Common myeloid progenitor, CD34-positive (primary cell): ENCODE measurements at regions not wholly inside any gene's neighbourhood (a gene's known extent, or its start where the extent isn't known, plus 50 kb on each side); places are given as distances from the start of the nearest gene placed in this dataset.

ENCODE experiments used
- CTCF ChIA-PET: fragments of 350-600 bp; sonication (Branson Sonifier 250); formaldehyde crosslinking; loops from one replicate; lab custom pipeline; 2021; ENCODE audit warnings: antibody characterized with exemption; lab: Charles Lee
- POLR2A ChIA-PET: fragments of 350-600 bp; sonication (Branson Sonifier 250); formaldehyde crosslinking; loops from one replicate; lab custom pipeline; 2021; ENCODE audit warnings: antibody characterized with exemption; lab: Charles Lee
- DNase-seq, 3 donors: peaks; one replicate each; pipeline versions ENCODE4 v3.0.0 to v3.0.0-alpha.2; 2013
- H3K27ac ChIP-seq, 2 experiments: 1 replicate in 1 of 2; 2 replicates in 1 of 2; pipeline ENCODE4 v1.7.0; 2013; ENCODE audit warnings: inconsistent platforms in 2 of 2, low read length in 2 of 2, mild to moderate bottlenecking in 2 of 2, low read depth in 1 of 2, moderate library complexity in 1 of 2; ENCODE audit not compliant: severe bottlenecking in 2 of 2, insufficient read depth in 1 of 2, poor library complexity in 1 of 2
- H3K27me3 ChIP-seq, 5 experiments: replicated peaks in 2 of 5; 1 replicate in 3 of 5; 2 replicates in 2 of 5; pipeline versions ENCODE4 v1.6.1 to v1.7.0; 2013; ENCODE audit warnings: low read length in 4 of 5, mild to moderate bottlenecking in 2 of 5, moderate library complexity in 2 of 5, inconsistent platforms in 1 of 5; ENCODE audit not compliant: insufficient read depth in 5 of 5, control insufficient read depth in 4 of 5
- H3K36me3 ChIP-seq, 4 experiments: 1 replicate in 2 of 4; 2 replicates in 2 of 4; pipeline versions ENCODE4 v1.6.1 to v1.7.0; 2013; ENCODE audit warnings: low read length in 3 of 4, control low read depth in 1 of 4, mild to moderate bottlenecking in 1 of 4; ENCODE audit not compliant: control insufficient read depth in 4 of 4, insufficient read depth in 4 of 4
- H3K4me1 ChIP-seq, 4 experiments: 1 replicate in 3 of 4; 2 replicates in 1 of 4; pipeline versions ENCODE4 v1.6.1 to v1.7.1; 2013; ENCODE audit warnings: low read length in 3 of 4, mild to moderate bottlenecking in 3 of 4, control low read depth in 1 of 4, inconsistent platforms in 1 of 4, moderate library complexity in 1 of 4; ENCODE audit not compliant: control insufficient read depth in 4 of 4, insufficient read depth in 4 of 4; ENCODE audit errors: control extremely low read depth in 1 of 4
- H3K4me3 ChIP-seq, 7 experiments: 1 replicate in 4 of 7; 2 replicates in 3 of 7; pipeline versions ENCODE4 v1.5.1 to v1.7.0; 2013; ENCODE audit warnings: mild to moderate bottlenecking in 7 of 7, low read length in 6 of 7, moderate library complexity in 6 of 7, inconsistent platforms in 2 of 7, low read depth in 2 of 7, control low read depth in 1 of 7; ENCODE audit not compliant: insufficient read depth in 4 of 7, control insufficient read depth in 1 of 7; ENCODE audit errors: extremely low read depth in 1 of 7
- H3K9me3 ChIP-seq, 5 experiments: 1 replicate in 4 of 5; 2 replicates in 1 of 5; pipeline versions ENCODE4 v1.6.1 to v1.7.1; 2013; ENCODE audit warnings: low read length in 4 of 5, mild to moderate bottlenecking in 2 of 5, inconsistent platforms in 1 of 5, low read depth in 1 of 5, moderate library complexity in 1 of 5; ENCODE audit not compliant: control insufficient read depth in 4 of 5, insufficient read depth in 2 of 5; ENCODE audit errors: control extremely low read depth in 1 of 5
- WGBS: methylation state at CpG from one replicate; pipeline ENCODE4 v1.1.5; 2013; ENCODE audit not compliant: insufficient coverage; 5-methylcytosine and 5-hydroxymethylcytosine counted together

DNA sequence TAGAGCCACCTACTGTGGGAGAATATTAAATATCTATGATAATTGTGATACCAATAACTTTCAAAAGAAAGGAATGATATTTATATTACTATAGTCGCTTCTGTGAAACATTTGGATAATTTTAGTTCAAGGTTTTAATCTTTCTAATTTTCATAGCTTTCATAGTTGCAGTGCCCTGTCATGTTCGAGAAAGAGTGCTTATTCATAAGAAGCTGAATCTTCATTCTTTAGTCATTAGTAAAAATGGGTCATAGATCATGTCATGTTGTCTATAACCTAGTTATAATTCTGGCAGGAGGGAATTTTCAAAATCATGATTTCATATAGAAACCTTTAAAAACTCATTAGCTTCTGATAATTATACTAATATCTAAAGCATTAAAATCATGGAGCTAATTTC is 685.6 kb downstream of the CETN3 start:
- no peaks in the 10 kb centered on the region for H3K27me3 ChIP-seq
- H3K27ac ChIP-seq: no peak overlapping the region
- ChIA-PET CTCF (no interaction called here), POLR2A (no interaction called here)
- H3K4me3 ChIP-seq: no peak overlapping the region
- H3K9me3 ChIP-seq: no peaks in the 10 kb centered on the region
- no peaks in the 10 kb centered on the region for H3K4me1 ChIP-seq
- WGBS: 100% methylated on average over 1 of the region's 2 CpGs
- no peak for DNase-seq
- no peaks in the 10 kb centered on the region for H3K36me3 ChIP-seq

DNA sequence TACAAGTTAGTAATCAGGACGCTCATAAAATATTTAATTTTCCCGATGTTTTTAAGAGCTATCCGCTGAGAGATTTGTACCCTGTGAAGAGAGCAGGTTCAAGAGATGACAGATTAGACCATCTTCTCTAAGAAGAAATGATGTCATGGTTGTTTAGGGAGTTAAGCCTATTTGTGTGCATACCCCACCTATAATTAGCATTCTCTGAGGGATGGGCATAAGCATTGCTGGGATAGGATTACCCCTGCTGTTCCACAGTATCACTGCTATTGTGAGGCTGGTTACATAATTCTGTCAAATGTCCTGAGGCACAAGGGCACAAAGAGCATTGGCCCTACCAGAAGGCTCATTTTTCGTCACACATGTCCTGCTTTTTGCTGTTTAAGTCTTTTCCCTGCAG is 687.0 kb downstream of the CETN3 start:
- WGBS: 100% methylated on average over 4 of the region's 4 CpGs

DNA sequence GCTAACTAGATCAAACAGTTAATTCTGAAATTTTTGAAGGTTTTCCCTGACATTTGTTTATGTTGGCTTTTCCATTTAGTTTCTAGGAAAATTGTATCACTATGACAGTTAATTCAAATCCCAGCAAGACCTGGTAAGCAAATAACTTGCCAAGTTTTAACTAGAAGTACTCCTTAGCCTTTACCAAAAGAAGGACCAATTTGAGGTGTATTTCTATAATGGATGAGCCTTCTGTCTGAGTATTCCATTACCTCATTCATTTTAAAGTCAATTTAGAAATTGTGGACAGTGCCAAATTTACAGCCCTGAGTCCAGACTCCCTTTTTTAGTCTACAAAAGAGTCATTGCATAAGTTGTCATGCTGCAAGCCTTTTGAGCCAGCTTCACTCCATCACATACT is 687.6 kb downstream of the CETN3 start:
- no peaks in the 10 kb centered on the region for H3K4me1 ChIP-seq
- no peaks in the 10 kb centered on the region for H3K9me3 ChIP-seq
- CTCF ChIA-PET: no interaction called here
- DNase-seq: no peak
- H3K4me3 ChIP-seq: no peak overlapping the region
- POLR2A ChIA-PET: no interaction called here
- H3K36me3 ChIP-seq: no peaks in the 10 kb centered on the region
- no peak overlapping the region for H3K27ac ChIP-seq
- H3K27me3 ChIP-seq: no peaks in the 10 kb centered on the region

More for the DNA sequence above, 687.0 kb downstream of the CETN3 start:
- H3K36me3 ChIP-seq: no peaks in the 10 kb centered on the region
- H3K27me3 ChIP-seq: no peaks in the 10 kb centered on the region
- ChIA-PET POLR2A (no interaction called here), CTCF (no interaction called here)
- no peak for DNase-seq
- H3K27ac ChIP-seq: no peak overlapping the region
- H3K4me3 ChIP-seq: no peak overlapping the region
- H3K4me1 ChIP-seq: no peaks in the 10 kb centered on the region
- no peaks in the 10 kb centered on the region for H3K9me3 ChIP-seq

DNA sequence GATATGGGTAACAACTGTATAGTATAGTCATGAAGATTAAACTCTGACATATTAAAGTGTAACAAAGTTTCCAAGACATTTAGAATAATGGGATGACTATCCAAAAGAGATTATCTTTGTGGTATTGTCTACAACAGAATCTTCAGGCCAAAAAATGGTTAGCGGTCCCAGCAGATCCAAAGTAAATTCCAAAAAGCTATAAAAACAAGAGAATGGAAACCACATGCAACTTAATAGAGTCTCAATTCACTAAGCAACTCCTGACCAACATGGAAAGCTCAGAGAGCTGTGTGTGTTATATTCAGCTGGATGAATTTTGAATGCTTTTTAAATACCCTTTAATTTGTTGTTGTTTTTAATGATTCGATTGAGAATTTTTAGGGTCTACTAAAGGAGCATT is 688.2 kb downstream of the CETN3 start:
- Histone ChIP-seq H3K27me3 (no peaks in the 10 kb centered on the region), H3K9me3 (no peaks in the 10 kb centered on the region), H3K27ac (no peak overlapping the region), H3K36me3 (no peaks in the 10 kb centered on the region), H3K4me3 (no peak overlapping the region), H3K4me1 (no peaks in the 10 kb centered on the region)
- DNase-seq: no peak
- ChIA-PET CTCF (no interaction called here), POLR2A (no interaction called here)
- WGBS: no CpG with 5 or more reads among the region's 2 CpGs

- Histone ChIP-seq H3K9me3 (no peaks in the 10 kb centered on the region), H3K27ac (no peak overlapping the region), H3K27me3 (no peaks in the 10 kb centered on the region), H3K36me3 (no peaks in the 10 kb centered on the region), H3K4me1 (peaks cover 0 to 11% (median under 1%) of the 10 kb centered on the region in 4 experiments), H3K4me3 (no peak overlapping the region)
- POLR2A ChIA-PET: no interaction called here
- no peak for DNase-seq
- CTCF ChIA-PET: interaction anchor here (0.7 kb wide), 1 partner anchor 19 kb away, joined by 3 read pairs; no protein-coding TSS in a partner anchor
- WGBS: no CpG with 5 or more reads among the region's 3 CpGs
Measured at GRCh38 chr5:89712134-89712700, 697.3 kb downstream of the CETN3 start.

DNA sequence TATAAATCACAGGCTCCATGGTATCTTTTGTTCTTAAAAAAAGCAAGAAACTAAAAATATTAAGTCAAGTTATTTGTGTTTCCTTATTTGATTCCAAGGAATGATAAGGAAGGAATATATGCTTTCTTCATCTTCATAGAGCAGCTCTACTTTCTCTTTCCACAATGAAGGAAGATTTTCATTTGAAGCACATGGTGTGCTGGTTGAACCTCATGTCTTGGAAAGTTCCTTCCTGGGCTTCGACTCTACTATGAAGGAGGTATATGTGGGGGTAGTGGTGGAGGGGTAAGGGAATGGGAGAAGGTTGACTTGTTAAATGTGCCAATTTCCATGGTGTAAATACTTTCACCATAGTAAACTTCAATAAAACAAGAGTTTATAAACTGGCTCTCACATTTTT is 698.0 kb downstream of the CETN3 start:
- WGBS: no CpG with 5 or more reads among the region's 1 CpG
- no peak for DNase-seq
- H3K4me3 ChIP-seq: no peak overlapping the region
- H3K36me3 ChIP-seq: no peaks in the 10 kb centered on the region
- H3K27ac ChIP-seq: no peak overlapping the region
- CTCF ChIA-PET: no interaction called here
- H3K4me1 ChIP-seq: peaks cover 0 to 11% (median under 1%) of the 10 kb centered on the region in 4 experiments
- no peaks in the 10 kb centered on the region for H3K9me3 ChIP-seq
- POLR2A ChIA-PET: interaction anchor here (0.6 kb wide), 1 partner anchor 65 kb away, joined by 4 read pairs; no protein-coding TSS in a partner anchor
- H3K27me3 ChIP-seq: no peaks in the 10 kb centered on the region

- no CpG with 5 or more reads among the region's 1 CpG for WGBS
- Histone ChIP-seq H3K4me3 (no peak overlapping the region), H3K27ac (no peak overlapping the region), H3K36me3 (no peaks in the 10 kb centered on the region), H3K4me1 (peaks cover 0 to 15% (median 2%) of the 10 kb centered on the region in 4 experiments), H3K27me3 (no peaks in the 10 kb centered on the region), H3K9me3 (no peaks in the 10 kb centered on the region)
- DNase-seq: no peak
- CTCF ChIA-PET: no interaction called here
- POLR2A ChIA-PET: no interaction called here
Measured at GRCh38 chr5:89710006-89710405, 699.5 kb downstream of the CETN3 start.
